NCI-H1105 (cell line): ENCODE measurements at regions not wholly inside any gene's neighbourhood (a gene's known extent, or its start where the extent isn't known, plus 50 kb on each side); places are given as distances from the start of the nearest gene placed in this dataset.

Experiments
- DNase-seq: peaks from one replicate; lab custom pipeline; 2025; lab: John Stamatoyannopoulos, UW

GRCh38 chr6:157756708-157757429, 66.2 kb upstream of the SNX9 start:
- DNase-seq: peak; percentile 92

- no peak for DNase-seq
Measured at GRCh38 chr6:157757430-157758403, 65.3 kb upstream of the SNX9 start.

- DNase-seq: no peak
Measured at GRCh38 chr6:157758516-157759023, 64.5 kb upstream of the SNX9 start.

DNA sequence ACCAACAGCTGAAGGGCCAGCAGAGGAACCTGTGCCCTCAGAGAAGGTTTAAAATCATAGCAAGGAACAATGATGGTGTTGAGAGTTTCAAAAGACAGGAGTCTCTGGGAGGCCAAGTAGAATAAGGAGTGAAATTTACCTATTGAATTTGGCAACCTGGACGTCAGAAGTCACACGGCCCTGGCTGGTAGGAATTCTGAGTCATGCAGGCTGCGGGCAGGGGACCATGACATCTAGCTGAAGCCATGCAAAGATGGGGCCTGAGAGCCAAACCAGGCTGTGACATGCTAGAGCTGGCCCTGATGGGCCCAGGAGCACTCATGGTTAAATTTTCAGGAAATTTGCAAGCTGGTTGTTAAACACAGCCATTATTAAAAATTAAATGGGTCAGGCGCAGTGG, 64.0 kb upstream of the SNX9 start:
- no peak for DNase-seq

GRCh38 chr6:157760137-157760536, 62.9 kb upstream of the SNX9 start:
- no peak for DNase-seq

DNA sequence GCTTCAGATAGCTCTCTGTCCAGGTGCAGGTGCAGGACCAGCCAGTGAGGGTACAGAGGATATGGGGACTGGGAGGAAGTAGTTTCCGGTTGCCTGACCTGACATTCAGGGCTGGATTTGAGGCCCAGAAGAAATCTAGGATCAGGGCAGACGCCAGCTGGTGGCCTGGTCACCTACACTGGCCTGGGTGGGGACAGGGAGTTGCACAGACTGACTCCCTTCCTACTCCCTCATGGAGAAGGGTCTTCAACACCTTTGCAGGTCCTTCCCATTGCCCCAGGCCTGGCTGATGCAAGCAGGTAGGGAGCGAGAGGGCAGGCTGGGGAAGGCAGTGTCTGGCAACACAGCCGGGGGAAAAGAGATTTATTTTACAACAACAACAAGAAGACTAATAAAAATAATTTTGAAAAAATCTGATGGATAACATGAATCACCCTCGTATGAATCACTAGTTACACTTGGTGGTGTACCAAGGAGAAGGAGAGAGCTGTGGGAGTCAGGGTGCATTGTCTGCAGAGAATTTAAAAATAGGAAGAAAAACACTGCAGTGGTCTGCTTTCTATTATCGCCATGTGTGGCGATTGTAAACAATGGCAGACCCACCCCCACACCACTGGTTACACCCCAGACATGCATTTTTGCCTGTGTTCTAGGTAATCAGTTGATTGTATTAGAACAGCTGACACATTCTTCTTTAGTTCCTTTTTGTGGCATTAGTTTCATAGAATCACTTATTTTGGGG, 62.3 kb upstream of the SNX9 start:
- no peak for DNase-seq

DNA sequence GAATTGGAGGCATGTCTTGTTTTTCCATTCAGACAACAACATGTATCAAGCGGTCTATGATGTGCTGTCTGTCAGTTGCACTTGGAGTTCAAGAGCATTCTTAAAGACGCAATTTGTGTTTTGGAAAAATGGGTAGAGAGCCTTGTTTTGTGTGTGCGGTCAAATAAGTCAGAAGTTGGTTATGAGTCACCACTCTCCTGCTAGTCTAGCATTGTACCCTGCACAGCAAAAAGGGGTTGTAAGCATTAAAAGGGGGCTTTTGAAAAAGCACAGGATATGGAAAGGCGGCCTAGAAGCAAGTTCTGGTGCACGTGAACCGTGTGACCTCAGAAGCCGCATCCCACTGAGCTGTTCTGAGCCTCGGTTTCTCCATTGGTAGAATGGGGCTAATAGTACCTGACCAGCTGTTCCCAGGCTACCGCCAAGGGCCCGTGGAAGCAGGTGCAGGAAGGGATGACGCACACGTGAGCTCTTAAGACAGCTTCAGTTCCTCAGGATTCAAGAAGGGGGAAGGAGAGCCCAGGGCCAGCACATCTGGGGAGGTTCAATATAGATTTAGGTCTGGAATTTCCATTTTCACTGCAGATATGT, 61.6 kb upstream of the SNX9 start:
- DNase-seq: no peak

GRCh38 chr6:157761926-157762325, 61.1 kb upstream of the SNX9 start:
- no peak for DNase-seq

- no peak for DNase-seq
Measured at GRCh38 chr6:157762636-157763035, 60.4 kb upstream of the SNX9 start.

- DNase-seq: peak; percentile 90
Measured at GRCh38 chr6:157763129-157763903, 59.7 kb upstream of the SNX9 start.

DNA sequence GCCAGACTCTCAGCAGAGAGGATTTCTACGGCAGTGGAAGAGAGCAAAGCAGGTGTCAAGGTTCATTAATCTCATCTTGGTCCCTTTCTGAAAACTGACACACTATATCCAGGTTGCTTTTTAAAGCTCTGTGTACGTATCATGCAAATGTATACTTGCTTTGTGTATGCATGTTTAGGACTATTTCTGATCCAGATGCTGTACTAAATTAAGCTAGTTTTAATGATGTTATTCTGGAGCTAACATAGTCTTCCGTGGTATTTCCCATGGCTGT, 59.2 kb upstream of the SNX9 start:
- DNase-seq: no peak

GRCh38 chr6:157764178-157765068, 58.6 kb upstream of the SNX9 start:
- no peak for DNase-seq

DNA sequence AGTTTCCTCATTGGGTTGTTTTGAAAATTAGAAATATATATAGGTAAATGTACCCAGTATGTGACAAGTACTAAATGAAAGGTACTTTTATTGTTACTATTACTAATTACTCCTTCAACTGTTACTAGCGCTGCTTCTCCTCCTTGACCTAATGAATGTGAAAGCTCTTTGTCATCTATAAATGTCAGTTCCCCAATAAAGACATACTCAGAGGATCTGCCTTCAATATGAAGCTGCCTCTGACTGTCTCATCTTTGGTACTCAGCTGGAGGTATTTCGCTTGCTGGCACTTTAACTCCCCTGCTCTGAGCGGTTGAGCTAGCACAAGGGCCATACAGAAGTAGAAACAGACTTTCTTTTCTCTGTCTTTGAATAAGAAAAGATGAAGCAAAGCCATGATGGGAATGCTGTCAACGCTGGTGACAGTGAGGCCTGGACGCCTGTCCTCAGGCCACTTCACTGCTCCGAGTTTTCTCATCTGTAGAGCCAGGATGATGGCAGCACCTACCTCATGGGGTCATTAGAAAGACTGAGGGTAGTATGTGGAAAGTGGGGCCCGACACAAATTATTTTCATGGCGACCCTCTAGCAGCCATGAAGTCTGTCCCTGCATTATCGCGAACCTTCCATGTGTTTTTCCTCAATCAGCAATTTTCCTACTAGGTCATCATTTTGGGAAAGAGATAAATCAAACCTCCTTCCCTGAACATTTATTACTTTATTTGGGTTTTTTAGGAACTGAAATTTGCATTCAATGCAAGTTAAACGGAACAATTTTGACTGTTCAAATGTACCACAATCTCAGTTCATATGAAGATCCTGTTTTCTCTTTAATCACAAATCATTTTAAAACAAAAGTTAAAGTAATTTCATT, 55.9 kb upstream of the SNX9 start:
- no peak for DNase-seq

DNA sequence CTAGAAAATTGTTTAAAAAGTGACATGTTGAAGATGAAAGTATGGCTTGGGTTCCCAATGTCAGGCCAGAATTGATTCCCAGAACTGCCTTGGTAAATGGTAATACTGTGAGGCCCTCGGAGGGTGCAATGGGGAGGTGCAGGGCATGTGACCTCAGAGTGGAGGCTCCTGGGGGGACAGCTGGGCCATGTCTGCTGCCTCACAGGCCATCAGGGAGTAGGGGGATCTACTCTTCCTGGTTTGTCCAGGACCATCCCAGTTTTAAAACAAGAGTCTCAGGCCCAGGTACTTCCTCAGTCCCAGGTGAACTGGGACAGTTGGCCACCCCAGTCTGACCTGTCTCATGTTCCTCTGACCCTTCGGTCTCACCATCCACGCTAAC, 55.3 kb upstream of the SNX9 start:
- no peak for DNase-seq

GRCh38 chr6:157768304-157768703, 54.7 kb upstream of the SNX9 start:
- no peak for DNase-seq

DNA sequence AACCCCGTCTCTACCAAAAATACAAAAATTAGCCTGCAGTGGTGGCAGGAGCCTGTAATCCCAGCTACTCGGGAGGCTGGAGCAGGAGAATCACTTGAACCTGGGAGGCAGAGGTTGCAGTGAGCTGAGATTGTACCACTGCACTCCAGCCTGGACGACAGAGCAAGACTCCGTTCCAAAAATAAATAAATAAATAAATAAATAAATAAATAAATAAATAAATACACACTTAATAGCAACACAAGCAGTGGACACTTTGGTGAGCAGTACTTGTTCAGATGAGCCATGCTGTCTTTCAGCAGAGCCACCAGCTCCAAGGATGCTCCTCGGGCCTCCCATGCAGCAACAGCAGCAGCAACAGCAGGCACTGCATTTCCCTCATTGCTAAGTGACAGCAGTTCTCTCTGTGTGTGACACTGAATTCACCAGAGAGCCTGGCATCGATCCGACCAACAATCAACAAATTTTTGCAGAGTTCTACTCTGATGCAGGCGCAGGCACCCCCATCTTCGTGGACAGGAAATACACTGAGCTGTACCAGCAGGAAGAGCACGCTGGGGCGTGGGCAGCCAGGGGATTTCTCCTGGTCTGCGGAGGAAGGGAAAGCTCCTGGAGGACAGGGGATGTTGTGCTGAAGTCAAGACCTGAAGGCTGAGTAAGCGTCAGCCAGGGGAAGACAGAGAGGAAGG, 54.0 kb upstream of the SNX9 start:
- no peak for DNase-seq

DNA sequence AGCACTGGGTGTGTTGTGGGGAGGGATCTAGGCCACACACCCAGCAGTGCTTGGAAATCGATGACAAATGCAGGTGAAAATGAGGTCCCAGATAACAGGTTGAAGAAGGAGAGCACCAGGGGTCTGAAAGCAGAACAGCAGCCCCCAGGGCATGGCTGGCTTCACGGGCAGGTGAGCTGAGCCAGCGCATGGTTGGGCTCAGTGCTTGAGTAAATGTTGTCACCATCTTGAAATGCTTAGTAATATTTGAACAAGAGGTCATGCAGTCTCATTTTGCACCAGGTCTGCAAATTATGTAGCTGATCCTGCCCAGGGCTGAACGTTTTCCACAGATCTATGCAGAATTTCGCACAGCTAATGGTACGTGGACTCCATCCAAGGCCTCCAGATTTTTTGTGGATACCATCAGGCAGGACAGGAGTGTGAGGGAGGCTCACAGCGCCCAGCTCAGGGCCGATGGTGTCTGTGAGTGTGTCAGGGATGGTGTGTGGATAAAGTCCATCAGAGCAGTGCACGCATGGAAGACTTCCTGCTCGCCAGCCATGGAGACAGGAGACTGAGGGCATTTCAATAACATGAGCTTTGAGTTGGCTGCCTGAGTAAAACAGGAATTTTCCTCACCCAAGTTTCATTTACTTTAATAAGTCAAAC, 53.1 kb upstream of the SNX9 start:
- no peak for DNase-seq

GRCh38 chr6:157770946-157771345, 52.1 kb upstream of the SNX9 start:
- no peak for DNase-seq
